Testis (tissue), 2 donors: ENCODE measurements at regions not wholly inside any gene's neighbourhood (a gene's known extent, or its start where the extent isn't known, plus 50 kb on each side); places are given as distances from the start of the nearest gene placed in this dataset.

Experiments
- DNase-seq: peaks from one replicate; pipeline ENCODE4 v3.0.0-alpha.2; 2019
- H3K27ac ChIP-seq, 2 donors: fragments of 200-600 bp; sonication (generic); one replicate each; pipeline ENCODE4 v1.5.1; 2019
- H3K27me3 ChIP-seq: fragments of 200-600 bp; sonication (generic); one replicate; pipeline ENCODE4 v1.5.1; 2019
- H3K36me3 ChIP-seq: fragments of 200-600 bp; sonication (generic); one replicate; pipeline ENCODE4 v1.5.1; 2017; ENCODE audit warnings: low read depth; ENCODE audit errors: missing control alignments
- H3K4me1 ChIP-seq: fragments of 200-600 bp; sonication (generic); one replicate; pipeline ENCODE4 v1.5.1; 2019
- H3K4me3 ChIP-seq, 2 donors: fragments of 200-600 bp; sonication (generic); one replicate each; pipeline ENCODE4 v1.5.1; 2017 to 2019
- H3K9me3 ChIP-seq: fragments of 200-600 bp; sonication (generic); one replicate; pipeline ENCODE4 v1.5.1; 2017
- POLR2A ChIP-seq: fragments of 450-650 bp; IDR thresholded peaks from one replicate; pipeline ENCODE4 v1.6.1; 2017; ENCODE audit warnings: antibody characterized with exemption, mild to moderate bottlenecking, moderate library complexity
- WGBS, 2 donors: methylation state at CpG; one replicate each; pipeline ENCODE4 v1.1.5; 2018; 5-methylcytosine and 5-hydroxymethylcytosine counted together
- intact Hi-C: fragments of 100-400 bp; cut with DNase I; formaldehyde crosslinking; loops from one replicate; pipeline ENCODE4 v1.15.1; 2023; ENCODE audit warnings: low total_unique reads
- TF ChIP-seq, protein P1 (sequence below), 3 experiments: fragments of 450-650 bp in 2 of 3; fragments of 200-600 bp in 1 of 3; sonication (generic) in 1 of 3; IDR thresholded peaks; one replicate each; pipeline ENCODE4 v1.5.1; 2016 to 2019; ENCODE audit warnings: antibody characterized with exemption in 3 of 3, mild to moderate bottlenecking in 2 of 3, moderate library complexity in 1 of 3

DNA sequence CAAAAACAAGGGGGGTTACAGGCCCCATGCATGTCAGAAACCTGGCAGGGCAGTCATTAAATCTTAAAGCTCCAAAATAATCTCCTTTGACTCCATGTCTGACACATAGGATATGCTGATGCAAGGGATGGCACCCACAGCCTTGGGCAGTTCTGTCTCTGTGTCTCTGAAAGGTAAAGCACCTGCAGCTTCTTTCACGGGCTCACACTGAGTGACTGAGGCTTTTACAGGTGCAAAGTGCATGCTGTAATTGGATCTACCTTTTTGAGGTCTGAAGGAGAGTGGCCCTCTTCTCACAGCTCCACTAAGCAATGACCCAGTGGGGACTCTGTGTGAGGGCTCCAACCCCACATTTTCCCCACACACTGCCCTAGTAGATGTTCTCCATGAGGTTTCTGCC is 1309.0 kb upstream of the B3GALT2 start:
- 67 to 85% methylated on average over 1 of the region's 1 CpG for WGBS, 2 donors
- Histone ChIP-seq H3K27ac (no peak overlapping the region), H3K4me1 (no peaks in the 10 kb centered on the region), H3K27me3 (no peaks in the 10 kb centered on the region), H3K36me3 (no peaks in the 10 kb centered on the region), H3K9me3 (no peaks in the 10 kb centered on the region), H3K4me3 (no peak overlapping the region)
- intact Hi-C loops: no loop called here
- TF ChIP-seq, protein P1, sequence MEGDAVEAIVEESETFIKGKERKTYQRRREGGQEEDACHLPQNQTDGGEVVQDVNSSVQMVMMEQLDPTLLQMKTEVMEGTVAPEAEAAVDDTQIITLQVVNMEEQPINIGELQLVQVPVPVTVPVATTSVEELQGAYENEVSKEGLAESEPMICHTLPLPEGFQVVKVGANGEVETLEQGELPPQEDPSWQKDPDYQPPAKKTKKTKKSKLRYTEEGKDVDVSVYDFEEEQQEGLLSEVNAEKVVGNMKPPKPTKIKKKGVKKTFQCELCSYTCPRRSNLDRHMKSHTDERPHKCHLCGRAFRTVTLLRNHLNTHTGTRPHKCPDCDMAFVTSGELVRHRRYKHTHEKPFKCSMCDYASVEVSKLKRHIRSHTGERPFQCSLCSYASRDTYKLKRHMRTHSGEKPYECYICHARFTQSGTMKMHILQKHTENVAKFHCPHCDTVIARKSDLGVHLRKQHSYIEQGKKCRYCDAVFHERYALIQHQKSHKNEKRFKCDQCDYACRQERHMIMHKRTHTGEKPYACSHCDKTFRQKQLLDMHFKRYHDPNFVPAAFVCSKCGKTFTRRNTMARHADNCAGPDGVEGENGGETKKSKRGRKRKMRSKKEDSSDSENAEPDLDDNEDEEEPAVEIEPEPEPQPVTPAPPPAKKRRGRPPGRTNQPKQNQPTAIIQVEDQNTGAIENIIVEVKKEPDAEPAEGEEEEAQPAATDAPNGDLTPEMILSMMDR (IDR thresholded peaks at IDR 0.05): no peak
- TF ChIP-seq POLR2A: no peak
- DNase-seq: no peak

DNA sequence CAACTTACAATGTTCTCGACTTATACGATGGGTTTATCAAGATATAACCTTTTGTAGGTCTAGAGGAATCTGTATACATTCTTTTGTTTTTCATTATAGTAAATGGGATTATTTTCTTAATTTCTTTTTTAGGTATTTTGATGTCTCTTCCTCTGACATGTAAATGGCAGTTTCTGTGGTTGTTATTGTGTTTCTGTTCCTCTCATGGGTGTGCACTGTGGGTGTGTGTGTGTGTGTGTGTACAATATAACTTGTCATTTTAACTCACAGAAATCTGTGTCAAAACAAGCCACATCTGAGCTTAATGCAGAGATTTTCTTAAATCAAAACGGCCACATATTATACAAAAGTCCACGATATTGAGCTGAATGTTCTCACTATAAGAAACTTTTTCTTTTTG is 1300.8 kb upstream of the B3GALT2 start:
- Histone ChIP-seq H3K27ac (no peak overlapping the region), H3K4me3 (no peak overlapping the region), H3K4me1 (no peaks in the 10 kb centered on the region), H3K27me3 (no peaks in the 10 kb centered on the region), H3K9me3 (no peaks in the 10 kb centered on the region), H3K36me3 (no peaks in the 10 kb centered on the region)
- TF ChIP-seq POLR2A: no peak
- TF ChIP-seq, protein P1 (IDR thresholded peaks at IDR 0.05): no peak
- intact Hi-C loops: no loop called here
- no peak for DNase-seq
- WGBS, 2 donors: 92 to 94% methylated on average over 4 of the region's 4 CpGs

DNA sequence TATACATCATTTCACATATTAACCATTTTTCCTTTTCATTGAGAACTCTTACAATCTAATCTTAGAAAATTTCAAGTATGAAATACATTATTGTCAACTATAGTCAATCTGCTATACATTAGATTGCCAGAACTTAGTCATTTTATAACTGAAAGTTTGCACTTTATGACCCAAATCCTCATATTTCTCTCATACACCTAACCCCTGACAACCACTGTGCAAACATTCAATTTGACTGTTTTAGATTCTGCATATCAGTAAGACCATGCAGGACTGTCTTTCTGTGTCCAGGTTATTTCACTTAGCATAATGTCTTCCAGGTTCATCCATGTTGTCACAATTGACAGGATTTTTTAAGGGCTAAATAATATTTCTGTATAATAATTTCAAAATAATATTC is 1299.0 kb upstream of the B3GALT2 start:
- TF ChIP-seq, protein P1 (IDR thresholded peaks at IDR 0.05): no peak
- TF ChIP-seq POLR2A: no peak
- Histone ChIP-seq H3K4me3 (no peak overlapping the region), H3K27me3 (no peaks in the 10 kb centered on the region), H3K9me3 (no peaks in the 10 kb centered on the region), H3K36me3 (no peaks in the 10 kb centered on the region), H3K27ac (no peak overlapping the region), H3K4me1 (no peaks in the 10 kb centered on the region)
- intact Hi-C loops: no loop called here
- no peak for DNase-seq

DNA sequence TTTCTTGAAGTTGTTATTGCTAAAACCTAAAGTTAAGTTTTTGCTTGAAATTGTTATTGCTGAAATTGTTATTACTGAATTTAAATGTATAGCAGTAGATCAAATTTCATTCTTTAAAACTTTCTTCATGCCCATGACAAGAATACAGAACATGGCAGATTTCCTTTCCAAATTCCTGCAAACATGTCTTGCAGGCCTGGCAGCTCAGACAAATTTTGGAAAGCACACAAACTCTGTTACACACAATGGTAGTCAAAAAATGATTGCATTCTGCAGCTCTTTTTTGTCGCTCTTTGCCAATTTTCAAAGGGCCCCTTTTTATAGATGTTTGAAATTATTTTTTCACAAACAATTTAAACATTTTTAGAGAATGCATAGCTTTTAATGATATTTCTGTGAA is 1292.3 kb upstream of the B3GALT2 start:
- 85 to 89% methylated on average over 1 of the region's 1 CpG for WGBS, 2 donors
- Histone ChIP-seq H3K27me3 (no peaks in the 10 kb centered on the region), H3K4me1 (no peaks in the 10 kb centered on the region), H3K27ac (no peak overlapping the region), H3K4me3 (no peak overlapping the region), H3K36me3 (no peaks in the 10 kb centered on the region), H3K9me3 (no peaks in the 10 kb centered on the region)
- intact Hi-C loops: no loop called here
- no peak for DNase-seq
- TF ChIP-seq, protein P1 (IDR thresholded peaks at IDR 0.05): no peak

DNA sequence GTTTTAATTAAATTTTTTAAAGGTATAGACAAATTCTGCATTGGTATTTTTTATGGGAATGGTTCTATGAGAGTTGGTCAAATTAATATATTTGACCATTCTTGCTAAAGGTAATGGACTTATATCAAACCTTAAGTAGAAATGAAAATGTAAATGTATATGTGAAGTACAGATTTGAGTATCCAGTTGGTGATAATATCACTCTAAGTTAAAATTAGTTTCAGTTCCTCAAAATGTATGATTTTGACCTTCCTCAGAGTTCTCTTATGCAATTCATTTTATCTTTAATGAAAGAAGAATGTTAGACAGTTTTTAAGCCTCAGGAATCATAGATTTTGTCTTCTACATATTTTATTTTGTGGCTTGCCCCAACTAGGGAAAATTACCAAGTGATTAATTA is 1291.5 kb upstream of the B3GALT2 start:
- TF ChIP-seq POLR2A: no peak
- TF ChIP-seq, protein P1 (IDR thresholded peaks at IDR 0.05): no peak
- no peak for DNase-seq
- no peaks in the 10 kb centered on the region for H3K9me3 ChIP-seq

More for the DNA sequence above, 1291.5 kb upstream of the B3GALT2 start:
- Histone ChIP-seq H3K36me3 (no peaks in the 10 kb centered on the region), H3K27ac (no peak overlapping the region), H3K4me1 (no peaks in the 10 kb centered on the region), H3K27me3 (no peaks in the 10 kb centered on the region), H3K4me3 (no peak overlapping the region)
- intact Hi-C loops: no loop called here
